Astrocyte of the spinal cord (primary cell): ENCODE measurements at regions not wholly inside any gene's neighbourhood (a gene's known extent, or its start where the extent isn't known, plus 50 kb on each side); places are given as distances from the start of the nearest gene placed in this dataset.
"Not testable (repeated sequence)": the region's sequence is repeated elsewhere in the genome, so short reads cannot be mapped to it uniquely, and the experiment has no call there.

ENCODE experiments used
- DNase-seq: peaks from one replicate; pipeline ENCODE4 v3.0.0; 2011; ENCODE audit warnings: low read depth, low spot score
- H3K4me3 ChIP-seq: 2 replicates; pipeline ENCODE4 v1.5.1; 2011; ENCODE audit warnings: low read depth, mild to moderate bottlenecking, low read length, moderate library complexity
- in situ Hi-C: cut with HindIII; loops from 2 replicates; pipeline ENCODE4 v1.10.0; 2017; ENCODE audit warnings: low sequenced_read_pairs
- TF ChIP-seq, protein P1 (sequence below): IDR thresholded peaks from 2 replicates; pipeline ENCODE4 v1.5.1; 2012; ENCODE audit warnings: low read depth, mild to moderate bottlenecking, low read length, inconsistent platforms

DNA sequence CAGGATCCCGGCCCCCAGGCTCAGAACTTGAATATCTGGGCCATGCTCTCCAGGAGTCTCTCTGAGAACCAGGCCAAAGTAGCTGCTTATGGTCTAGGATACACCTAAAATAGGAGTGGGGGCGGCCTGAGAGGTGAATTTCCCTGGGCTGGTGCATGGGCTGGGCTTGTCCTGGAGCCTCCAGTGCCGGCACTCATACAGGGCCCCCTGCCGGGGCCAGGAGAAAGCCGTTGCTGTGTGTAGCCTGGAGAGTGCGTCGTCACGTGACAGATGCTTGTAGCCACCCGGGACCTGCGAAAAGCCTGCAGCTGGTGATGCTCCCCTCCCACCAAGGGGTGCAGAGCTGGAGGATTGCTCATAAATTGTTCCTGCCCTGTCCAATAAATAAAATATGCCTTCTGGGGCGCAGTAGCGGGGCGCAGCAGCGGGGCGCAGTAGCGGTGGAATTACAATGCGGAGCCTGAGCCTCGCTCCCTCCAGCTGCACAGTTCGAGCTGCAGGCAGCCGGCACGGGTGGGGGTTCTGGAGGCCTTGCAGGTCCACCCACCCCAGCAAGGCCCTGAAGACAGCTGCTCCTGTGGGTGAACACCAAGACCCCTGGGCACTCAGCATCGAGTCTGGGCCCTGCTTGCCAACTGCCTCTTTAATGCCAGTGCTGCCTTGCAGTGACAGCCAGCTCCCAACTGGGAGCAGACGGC lies 289.9 kb downstream of the NDUFA10 start:
- no peak for DNase-seq
- in situ Hi-C loops, result no loop called here
- no peak overlapping the region for H3K4me3 ChIP-seq
- TF ChIP-seq, protein P1, sequence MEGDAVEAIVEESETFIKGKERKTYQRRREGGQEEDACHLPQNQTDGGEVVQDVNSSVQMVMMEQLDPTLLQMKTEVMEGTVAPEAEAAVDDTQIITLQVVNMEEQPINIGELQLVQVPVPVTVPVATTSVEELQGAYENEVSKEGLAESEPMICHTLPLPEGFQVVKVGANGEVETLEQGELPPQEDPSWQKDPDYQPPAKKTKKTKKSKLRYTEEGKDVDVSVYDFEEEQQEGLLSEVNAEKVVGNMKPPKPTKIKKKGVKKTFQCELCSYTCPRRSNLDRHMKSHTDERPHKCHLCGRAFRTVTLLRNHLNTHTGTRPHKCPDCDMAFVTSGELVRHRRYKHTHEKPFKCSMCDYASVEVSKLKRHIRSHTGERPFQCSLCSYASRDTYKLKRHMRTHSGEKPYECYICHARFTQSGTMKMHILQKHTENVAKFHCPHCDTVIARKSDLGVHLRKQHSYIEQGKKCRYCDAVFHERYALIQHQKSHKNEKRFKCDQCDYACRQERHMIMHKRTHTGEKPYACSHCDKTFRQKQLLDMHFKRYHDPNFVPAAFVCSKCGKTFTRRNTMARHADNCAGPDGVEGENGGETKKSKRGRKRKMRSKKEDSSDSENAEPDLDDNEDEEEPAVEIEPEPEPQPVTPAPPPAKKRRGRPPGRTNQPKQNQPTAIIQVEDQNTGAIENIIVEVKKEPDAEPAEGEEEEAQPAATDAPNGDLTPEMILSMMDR, result no peak

DNA sequence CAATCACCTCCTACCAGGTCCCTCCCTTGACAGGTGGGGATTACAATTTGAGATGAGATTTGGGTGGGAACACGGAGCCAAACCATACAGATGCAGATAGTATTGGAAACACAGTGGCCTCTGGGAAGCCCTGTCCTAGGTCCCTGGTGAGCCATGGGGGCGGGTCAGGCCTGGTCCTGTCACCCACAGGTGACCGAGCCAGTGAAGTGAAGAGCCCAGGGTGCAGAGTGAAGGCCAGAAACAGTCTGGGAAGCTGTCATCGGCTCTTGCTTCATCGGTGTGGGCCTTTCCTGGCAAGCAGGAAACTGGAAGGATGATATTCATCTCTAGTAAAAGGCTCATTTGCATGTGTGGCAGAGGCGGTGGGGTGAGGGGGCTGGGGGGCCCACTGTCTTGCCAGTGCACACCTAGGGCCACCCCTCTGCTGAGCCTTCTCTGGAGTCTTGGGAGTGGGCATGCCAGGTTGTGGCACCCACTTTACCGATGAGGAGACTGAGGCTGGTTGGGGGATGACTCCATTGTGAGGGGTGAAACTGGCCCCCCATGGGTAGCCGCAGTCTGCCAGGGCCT lies 290.6 kb downstream of the NDUFA10 start:
- no peak for DNase-seq
- in situ Hi-C loops, result no loop called here
- TF ChIP-seq, protein P1, result no peak
- no peak overlapping the region for H3K4me3 ChIP-seq

DNA sequence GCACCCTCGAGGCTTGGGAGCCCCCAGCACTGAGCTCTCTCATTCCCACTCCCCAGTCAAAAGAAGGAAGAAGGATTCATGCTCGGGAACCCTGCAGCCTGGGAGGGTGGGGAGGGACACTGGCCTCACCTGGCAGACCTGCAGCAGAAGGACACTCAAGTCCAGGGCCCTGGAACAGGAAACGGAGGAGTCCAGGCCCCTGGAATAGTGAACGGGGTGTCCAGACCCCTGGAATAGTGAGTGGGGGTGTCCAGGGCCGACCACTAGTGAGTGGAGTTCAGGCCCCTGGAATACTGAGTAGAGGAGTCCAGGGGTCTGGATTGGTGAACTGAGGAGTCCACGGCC lies 292.5 kb downstream of the NDUFA10 start:
- DNase-seq, result no peak
- H3K4me3 ChIP-seq, result no peak overlapping the region
- TF ChIP-seq, protein P1, result no peak
- in situ Hi-C loops, result no loop called here

DNA sequence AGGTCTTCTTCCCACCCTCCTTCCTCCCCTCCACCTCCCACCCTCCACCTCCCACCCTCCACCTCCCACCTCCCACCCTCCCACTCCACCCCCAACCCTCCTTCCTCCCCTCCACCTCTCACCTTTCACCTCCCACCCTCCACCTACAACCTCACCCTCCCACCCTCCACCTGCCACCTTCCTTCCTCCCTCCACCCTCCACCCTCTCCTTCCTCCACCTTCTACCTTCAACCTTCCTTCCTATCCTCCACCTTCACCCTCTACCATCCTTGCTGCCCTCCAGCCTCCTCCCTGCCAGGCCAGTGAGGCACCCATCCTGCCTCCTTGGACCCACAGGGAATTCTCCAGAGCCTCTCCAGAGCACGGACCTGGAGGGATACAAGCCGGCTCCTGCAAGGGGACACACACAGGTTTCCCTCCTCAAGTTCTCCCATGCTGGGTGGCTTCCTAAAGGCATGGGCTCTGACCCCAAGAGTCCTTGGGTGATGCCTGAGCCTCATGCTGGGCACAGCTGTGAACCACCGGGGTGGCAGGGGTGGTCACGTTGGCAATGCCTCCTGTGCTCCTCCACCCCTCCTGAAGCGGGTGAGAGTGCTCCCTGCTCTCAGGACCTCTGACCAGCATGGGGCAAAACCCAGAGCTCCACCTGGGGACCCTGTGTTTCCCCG lies 293.0 kb downstream of the NDUFA10 start:
- DNase-seq, result no peak
- TF ChIP-seq, protein P1, result no peak
- no peak overlapping the region for H3K4me3 ChIP-seq
- in situ Hi-C loops, result no loop called here

DNA sequence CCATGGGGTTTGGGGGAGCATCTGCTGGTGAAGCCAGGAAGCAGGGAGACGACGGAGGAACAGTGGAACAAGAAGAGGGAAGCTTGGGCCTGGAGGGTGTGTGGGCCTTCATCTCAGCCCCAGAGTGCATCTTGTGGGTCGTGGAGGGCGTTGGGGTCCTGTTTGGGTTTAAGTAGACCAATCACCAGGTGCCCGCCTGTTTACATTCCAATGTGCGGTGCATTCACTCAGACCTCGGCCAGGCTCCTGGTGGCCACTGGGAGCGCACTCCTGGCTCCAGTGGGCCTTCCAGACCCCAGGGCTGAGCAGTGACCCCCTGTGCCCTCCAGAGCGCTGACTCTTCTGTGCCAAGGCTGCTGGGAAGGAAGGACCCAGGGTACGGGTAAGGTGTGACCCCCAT lies 293.7 kb downstream of the NDUFA10 start:
- no peak overlapping the region for H3K4me3 ChIP-seq
- DNase-seq, result no peak
- in situ Hi-C loops, result no loop called here
- TF ChIP-seq, protein P1, result no peak

DNA sequence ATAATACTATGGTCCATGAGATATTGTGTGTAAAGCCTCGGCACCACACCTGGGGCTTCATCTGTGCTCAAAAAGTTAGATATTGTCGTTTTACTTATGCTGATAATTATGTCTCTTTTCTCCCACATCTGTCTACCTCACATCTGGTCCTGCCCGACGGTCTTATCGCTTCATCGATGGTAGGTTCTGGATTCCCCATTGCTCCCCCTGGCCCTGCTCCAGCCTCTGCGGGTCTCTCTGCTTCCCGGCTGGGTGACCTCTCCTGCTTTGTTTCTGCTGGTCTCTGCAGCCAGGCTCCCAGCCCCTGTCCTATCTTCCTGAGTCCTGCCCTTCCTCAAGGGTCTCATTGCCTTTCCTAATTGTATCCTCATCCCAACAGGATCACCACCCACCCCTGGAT lies 294.2 kb downstream of the NDUFA10 start:
- no peak for DNase-seq
- TF ChIP-seq, protein P1, result no peak
- no peak overlapping the region for H3K4me3 ChIP-seq
- in situ Hi-C loops, result no loop called here

DNA sequence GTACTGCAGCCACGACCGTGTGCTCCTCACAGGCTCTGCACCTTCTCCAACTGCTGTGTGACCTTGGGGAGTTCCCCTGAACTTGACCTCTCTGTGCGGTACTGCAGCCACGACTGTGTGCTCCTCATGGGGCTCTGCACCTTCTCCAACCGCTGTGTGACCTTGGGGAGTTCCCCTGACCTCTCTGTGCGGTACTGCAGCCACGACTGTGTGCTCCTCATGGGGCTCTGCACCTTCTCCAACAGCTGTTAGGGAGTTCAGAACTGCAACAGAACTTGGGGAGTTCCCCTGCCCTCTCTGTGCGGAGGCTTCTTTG lies 294.6 kb downstream of the NDUFA10 start:
- DNase-seq, H3K4me3 ChIP-seq, in situ Hi-C loops: not testable (repeated sequence)
